NCI-H510A (cell line): ENCODE measurements at regions not wholly inside any gene's neighbourhood (a gene's known extent, or its start where the extent isn't known, plus 50 kb on each side); places are given as distances from the start of the nearest gene placed in this dataset.

Source experiments
- DNase-seq: peaks from one replicate; lab custom pipeline; 2025; lab: John Stamatoyannopoulos, UW

DNA sequence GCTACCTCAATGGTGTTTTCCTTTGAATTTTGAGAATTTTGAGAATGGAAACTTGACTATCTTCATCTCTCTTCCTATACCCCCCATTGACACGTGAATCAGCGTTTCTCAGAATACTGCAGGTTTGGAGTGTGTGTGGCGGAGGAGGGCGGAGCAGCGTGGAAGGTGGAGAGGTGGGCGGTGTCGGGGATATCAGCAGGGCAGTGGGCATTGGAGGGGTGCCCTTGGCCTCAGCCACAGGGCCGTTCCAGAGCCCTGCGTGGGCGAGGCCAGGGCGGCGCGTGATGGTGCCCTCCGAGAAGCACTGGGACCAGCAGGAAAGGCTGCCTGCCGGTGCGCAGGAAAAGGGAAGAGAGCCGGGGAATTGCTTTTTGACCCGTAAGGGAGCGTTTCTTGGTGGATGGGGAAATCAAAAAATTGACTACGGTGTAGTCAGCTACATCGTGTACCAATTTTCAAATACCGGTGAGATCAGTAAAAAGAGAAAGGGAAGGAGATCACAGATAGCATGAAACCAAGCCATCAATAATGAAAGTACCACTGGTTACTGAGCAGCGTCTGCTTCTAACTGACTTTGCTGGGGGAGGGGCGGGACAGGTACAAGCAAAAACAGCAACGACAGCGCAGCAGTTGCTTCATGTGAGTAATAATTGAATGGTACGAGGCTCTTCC is 82.7 kb upstream of the DUSP22 start:
- no peak for DNase-seq

DNA sequence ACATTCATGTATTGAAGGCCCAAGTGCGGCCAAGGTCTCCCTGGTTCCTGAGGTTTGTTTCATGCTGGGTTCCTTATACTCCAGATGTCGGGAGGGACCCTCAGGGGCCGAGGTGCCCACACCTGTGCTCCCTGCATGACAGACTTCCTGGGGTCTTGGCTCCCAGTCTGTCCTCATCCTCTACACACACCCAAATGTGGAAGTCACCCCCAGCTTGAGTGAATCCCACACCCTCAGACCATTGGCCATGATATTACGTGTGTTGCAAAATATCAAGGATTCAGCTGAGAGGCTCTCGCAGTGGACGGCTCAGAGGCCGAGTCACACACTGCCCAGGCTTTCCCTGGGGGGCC is 82.2 kb upstream of the DUSP22 start:
- no peak for DNase-seq

DNA sequence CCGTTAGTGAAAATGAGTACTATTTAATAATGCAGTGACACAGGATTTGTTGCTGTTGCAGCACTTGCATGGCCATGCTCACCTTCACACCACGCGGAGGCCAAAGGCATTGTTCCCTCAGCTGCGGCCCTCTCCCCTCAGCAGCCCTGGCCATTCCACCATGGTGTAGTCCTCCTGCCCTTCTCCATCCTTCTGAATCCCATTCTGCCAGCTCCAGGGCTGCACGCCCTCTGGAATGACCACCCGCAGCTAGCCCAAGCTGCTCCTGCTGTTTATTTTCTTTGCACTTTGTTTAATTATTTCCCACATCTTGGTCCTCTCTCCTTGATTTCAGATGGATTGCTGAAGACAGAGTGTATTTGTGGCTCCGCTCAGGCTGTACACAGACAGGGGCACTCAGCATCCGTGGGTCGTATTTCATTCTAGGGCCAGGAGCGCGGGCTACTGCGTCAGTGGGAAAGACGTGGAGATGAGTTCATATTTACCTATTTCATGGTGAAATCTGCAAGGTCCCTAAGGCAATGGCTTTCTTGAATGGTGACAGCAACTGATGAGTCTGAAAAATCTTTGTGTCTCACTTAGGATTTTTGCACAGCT is 81.4 kb upstream of the DUSP22 start:
- DNase-seq: no peak

DNA sequence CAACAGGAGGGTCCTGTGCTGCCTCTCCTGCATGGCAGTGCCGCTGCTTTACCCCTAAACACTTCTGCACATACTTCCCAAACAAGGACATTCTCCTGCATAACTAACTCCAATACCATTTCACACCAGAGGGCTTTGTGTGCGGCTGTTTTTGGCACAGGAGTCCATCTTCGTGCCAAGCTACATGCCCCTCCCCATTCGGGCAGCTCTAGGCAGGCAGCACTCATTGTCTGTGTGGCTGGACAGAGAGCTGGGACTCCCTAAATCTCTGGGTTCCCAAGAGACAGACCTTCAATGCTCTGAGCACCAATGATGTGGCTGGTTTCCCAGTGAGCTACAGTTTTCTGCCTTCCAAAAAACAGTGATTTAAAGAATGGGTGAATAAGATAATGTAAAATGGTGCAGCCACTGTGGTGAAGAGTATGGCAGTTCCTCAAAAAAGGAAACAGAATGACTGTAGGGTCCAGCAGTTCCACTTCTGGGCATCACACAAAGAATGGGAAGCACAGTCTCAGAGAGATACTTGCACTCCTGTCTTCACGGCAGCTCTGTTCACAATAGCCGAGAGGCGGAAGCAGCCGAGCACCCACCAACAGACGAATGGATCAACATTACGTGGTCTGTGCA is 80.3 kb upstream of the DUSP22 start:
- DNase-seq: no peak

DNA sequence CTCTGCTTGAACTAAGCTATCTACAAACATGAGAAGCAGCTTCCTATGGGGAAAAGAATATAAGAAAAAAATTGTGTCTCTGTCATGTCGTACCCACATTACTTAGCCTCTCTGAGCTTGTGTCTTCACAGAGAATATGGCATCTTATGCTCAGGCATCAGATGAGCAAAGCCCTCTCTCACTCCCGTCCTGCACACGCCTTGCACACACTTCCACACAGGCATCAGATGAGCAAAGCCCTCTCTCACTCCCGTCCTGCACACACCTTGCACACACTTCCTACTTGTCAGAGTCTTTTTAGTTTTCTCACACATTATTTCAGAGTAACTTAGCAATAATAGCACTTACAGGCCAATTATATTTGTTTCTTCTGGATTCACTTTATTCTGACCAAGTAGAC is 79.0 kb upstream of the DUSP22 start:
- DNase-seq: no peak

DNA sequence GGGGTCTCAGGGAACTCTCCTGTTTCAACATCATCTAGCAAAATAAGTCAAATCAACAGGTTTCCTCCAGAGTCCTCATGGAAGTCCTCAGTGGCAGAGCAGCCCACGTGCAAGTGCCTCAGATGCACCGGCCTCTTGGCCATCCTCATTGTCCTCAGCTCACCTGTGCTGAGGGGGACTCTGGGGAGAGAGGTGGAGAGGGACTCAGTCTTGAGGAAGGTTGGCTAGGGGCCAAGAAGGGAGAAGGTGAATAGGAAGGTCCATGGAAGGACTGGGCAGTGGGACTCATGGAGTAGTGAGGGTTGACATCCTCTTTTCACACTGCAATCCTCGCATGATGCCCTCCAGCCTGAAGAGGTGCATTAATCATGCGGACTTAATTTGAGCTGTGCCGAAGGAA is 77.9 kb upstream of the DUSP22 start:
- no peak for DNase-seq

DNA sequence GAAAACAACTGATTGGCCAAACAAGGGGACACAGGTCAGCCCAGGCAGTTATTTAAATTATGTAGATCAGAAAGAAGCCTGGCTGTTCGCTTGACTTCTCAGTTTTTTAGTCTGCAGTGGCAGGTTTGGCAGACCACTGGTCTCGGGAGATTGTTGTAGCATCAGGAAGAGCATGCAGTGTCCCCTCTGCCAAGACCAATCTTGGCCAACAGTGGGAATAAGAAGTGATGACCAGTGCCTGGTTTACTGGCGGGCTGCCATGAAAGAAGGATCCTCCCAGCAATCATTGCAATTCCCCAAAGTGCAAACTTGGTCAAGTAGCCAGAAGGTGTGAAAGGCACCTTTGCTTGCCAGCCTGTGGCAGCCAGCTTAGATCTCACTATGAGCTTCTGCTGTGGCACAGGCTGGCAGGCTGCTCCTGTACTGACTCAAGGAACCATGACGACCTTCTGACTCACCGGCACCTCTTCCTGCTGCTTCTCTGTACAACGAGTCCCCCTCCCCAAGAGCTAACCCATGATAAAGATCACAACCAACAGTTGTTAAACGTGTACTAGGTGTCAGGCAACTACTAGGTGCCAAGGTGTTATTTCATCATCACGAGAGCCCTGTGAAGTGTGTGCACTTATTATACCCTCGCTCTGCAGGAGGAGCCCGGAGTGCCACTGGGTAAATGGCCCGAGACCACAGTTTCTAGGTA is 76.8 kb upstream of the DUSP22 start:
- DNase-seq: no peak

DNA sequence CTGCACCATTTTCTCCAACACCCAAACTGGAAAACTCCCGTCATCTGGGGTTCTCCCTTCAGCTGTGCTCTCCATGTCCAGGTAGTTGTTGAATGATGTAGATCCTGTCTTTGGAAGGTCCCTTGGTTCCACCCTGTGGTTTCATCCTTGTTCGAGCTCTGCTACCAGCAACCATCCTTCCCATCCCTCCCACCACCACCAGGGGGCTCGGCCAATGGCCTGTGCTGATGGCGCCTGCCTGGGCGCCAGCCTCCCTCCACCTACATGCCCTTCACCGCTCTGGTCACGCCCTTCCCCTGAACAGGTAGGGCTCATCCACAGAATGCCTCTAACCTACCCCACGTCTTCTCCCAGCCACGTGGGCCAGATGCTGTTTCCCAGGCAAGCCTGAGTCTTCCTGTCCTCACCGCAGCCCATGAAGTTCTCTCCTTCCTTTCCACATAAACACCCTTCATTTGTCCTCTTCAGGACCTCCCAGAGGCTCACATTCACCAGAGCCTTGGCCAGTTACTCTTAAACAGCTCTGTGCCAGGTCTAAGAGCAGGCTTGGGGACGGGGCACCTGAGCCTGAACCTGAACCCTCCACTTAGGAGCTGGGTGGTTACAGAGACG is 75.1 kb upstream of the DUSP22 start:
- DNase-seq: no peak

DNA sequence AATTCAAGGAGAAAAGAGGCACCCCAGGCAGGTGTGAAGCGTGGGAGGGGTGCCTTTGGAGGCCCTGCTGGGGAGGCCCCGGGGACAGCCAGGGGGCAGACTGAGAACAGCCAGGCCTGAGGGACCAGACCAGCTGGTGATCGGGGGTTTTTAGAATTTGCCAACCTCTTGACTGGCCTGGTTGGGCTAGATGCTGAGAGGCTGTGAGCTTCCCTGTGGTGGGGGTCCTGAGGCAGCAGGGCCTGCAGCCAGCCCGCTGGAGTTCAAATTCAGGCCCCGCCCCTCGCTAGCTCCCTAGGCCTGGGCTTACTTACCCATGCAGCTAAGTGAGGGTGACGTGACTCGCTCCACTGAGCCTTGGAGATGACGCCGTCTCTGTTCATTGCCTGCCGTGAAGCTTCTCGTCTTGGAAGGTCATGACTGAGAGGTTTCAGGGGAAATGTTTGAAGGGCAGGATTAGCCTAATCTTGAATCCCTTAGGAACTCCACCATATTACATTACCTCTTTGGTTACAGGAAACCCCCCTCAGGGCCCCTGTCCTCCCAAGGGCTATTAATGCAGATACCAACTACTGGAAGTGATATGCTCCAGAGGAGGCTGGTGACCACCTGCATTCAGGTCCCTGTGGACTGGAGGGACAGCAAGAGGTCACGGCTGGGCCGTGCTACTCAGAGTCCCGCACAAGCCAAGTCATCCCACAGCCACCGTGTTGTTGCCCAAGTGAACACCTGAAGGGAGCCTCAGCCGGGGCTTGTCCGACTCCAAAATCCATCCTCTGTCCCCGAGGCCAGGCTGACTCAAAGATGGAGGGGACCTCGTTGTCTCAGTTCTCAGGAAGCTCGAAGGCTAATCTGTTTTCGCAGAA is 73.9 kb upstream of the DUSP22 start:
- no peak for DNase-seq

DNA sequence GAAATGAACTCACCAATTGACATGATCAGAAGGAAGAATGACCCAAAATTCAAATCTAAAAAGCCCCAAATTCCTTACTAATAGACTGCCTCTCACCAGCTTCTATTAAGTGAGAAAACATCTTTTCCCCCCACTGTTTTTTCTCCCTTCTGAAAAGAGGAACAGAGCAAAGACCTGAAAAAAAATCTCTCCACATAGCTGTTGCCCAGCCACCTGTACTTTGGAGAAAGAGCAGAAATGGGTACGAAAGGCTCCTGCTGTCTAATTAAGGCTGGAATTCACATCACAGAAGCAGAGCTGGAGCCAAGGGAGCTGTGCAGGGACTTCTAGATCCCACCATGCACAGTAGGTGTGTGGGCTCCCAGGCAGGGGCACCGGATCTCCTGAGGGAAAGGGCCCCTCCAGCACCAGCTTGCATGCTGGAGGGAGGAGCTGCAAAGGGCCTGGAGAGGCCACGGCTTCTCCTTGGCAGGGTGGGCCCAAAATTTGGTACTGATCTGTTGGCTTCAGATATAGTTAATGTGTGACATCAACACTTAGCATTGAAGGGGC is 73.2 kb upstream of the DUSP22 start:
- DNase-seq: no peak

DNA sequence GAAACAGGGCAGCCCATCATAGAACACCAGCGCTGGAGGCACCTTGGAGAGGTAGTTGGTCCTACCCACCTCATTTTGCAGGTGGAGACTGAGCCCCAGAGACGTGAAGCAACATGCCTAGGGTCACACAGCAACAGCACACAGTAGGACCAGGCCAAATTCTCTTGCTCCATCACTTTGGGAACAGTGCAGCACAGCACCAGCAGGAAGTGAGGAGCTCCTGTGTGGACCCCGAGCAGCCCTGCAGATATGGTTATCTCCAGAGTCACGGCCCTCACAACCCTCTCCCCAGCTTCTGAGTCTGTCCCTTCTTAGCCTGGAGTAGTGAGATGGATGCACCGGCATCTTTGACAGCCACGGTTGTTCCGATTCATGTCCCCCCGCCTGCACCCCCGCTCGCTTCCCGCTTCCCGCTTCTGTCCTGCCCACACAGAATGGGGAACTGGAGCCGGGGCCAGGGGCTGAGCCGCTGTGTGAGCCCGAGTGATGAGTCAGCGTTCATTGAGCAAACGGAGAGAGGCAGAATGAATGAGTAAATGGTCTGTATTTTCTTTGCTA is 72.6 kb upstream of the DUSP22 start:
- DNase-seq: no peak

DNA sequence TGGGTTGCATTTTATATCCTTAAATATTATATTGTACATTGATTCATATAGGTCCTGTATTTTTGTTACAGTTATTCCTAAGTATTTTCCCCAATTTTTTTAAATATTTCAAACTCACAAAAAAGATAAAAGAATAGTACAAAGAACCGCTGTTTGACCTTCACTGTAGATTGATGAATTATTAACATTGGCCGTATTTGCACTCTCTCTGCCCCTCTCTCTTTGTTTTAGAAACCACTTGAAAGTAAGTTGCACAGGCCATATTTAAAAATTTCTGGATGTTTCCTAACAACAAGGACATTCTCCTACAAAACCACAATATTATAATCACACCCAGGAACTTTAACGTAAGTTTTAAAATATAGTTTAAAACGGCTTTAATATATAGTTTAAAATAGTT is 72.0 kb upstream of the DUSP22 start:
- no peak for DNase-seq

DNA sequence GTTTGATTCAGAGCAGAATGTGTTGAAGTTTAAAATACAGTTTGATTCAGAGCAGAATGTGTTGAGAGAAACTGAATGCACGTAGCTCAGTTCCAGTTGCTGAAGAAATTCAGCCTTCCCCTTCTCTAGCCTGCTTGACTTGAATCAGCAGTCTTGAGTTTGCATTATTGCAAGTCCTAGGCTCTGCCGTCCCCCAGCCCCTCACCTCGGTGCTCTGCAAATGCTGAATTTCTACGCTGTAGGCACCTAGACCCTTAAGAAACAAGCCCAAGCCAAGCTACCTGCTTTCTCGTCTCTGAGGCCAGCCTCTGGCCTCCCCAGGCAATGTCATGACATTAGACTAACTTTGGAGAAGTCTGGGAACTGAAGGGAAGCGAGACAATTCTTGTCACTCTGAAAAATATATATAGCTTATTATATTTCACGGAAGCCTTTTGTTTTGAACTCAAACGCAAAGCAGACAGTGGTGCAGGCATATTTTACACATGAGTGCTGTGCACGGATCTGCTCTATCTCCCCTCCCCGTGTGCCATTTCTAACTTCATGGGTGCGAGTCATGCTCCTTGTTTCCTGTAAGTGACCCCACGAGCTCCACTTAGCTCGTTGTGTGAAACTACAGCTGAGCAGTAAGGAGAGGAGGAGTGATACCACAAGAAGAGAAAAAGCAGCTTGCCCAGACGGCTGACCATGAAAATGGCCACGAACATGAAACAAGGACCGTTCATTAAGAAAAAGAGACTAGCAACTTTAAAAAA is 71.4 kb upstream of the DUSP22 start:
- DNase-seq: no peak

DNA sequence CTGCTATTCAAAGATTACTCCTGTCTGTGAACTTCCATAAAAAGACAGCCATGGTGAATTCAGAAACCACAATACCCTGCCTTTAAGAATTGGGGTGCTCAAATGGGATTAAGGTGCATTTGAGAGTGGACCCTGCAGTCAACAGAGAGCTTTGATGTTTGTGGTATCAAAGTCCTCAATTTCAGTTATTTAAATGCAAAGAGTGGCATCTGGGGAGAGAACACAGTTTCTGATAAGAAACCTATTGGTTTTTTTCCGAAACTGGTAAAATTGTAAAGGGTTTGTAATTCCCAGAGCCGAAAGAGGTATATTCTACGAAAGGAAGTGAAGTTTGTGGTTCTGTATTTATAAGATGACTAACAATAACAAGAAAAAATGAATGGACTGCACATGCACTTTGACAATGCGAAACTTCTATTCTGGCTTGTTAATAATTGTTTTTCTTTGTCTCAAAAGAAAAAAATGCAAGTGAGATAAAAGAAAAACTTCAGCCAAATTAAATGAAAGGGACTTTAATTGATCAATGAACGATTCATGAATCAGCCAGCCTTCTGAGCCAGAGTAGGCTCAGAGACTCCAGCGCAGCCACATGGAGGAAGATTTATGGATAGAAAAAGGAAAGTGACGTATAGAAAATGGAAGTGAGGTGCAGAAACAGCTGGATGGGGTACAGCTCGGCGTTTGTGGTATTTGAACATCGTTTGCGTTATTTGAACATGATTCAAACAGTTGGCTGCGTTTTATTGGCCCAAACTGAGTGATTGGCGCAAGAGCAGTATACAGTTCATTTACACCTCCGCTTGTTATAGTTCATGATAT is 70.5 kb upstream of the DUSP22 start:
- no peak for DNase-seq

DNA sequence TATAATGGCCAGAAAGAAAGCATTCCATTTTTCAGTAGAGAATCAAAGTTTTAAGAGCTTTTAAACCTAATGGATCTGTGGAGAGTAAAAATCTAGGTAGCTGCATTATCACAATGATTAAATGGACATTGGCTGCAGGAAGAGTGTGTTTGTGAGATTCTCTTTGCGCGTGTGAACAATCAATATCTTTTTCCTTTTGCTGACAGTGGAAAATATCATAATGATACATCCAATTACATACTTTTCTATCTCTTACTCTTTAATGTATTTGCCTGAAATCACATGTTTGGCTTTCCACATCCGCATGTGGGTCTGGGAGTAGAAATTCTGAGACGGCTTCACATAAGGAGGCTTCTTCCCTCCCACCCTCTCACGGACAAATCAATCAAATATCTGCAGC is 69.8 kb upstream of the DUSP22 start:
- no peak for DNase-seq

DNA sequence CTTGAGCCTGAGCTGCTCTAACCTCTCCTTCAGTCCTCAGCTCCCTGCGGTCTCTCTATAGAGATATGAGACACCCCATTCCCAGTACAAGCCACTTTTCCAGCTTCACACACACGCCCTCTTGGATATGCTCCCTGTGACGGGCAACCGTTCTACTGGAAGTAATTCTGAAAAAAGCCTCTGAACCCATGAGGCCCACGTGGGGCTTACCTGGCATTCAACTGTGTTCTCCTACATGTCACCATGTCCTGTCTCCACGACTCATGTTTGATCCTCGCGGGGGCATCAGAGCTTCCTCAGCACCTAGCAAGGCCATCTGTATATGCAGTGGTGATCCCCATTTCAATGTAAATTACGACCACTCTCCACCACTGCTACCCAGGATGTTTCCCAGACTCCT is 69.2 kb upstream of the DUSP22 start:
- no peak for DNase-seq

DNA sequence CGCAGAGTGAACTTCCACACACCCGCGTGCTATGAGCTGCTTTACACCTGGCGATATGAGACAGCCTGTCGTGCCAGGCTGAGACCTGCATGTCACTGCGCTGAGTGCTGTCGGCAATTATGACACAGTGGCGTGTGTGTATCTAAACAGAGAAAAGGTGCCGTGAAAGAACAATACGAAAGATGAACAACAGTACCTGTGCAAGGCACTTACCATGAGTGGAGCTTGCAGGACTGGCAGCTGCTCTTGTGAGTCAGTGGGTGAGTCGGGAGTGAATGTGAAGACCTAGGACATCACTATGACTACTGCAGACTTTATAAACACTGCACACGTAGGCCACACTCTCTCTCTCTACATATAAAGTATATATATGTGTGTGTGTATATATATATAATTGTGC is 68.5 kb upstream of the DUSP22 start:
- no peak for DNase-seq

DNA sequence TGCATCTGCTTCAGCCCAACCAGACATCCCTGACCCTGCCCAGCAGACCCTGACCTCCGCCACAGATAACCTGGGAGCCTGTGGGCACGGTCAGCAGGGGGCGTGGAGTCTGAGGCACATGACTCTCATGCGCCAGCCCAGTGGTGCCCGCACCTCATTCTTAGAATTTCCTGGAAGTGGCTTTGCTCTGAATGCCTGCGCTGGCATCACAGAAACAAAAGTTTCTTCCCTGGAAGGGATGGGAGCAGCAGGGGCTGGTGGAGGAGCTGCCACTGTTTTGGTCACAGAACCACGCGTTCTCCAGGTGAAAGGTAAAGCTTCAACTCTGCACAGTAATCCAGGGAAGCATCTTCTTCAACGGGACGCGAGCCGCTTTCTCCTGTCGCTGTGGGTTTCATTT is 67.9 kb upstream of the DUSP22 start:
- no peak for DNase-seq

DNA sequence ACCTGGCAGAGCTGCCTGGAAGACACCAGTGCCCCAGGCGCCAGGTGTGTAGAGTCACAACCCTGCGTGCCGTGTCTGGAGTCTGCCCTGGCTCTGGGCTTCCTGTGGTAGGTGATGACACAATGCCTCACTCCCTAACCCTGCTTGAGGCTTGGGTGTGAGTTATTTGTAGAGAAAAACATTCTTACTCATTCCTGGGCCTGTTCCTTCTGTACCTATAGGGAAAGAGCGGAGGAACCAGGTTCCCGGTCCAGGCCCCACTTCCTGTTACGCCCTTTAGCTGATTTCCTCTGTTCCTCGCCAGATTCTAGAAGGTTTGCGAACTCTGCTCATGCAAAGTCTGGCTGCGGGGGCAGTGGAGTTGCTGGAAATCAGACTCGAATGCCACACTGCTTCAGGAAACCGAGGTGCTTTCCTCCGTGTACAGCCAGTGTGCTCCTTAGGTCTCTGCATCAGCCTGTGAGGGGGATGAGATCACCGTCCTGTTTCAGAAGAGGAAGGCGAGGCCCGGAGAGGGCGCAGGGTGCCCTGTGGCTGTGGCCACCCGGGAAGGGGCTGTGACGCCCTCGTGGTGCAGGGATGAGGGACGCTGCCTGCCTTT is 67.1 kb upstream of the DUSP22 start:
- no peak for DNase-seq
